CD14-positive monocyte (primary cell): ENCODE measurements at regions not wholly inside any gene's neighbourhood (a gene's known extent, or its start where the extent isn't known, plus 50 kb on each side); places are given as distances from the start of the nearest gene placed in this dataset.

Source experiments
- DNase-seq, 3 donors: peaks; one replicate each; pipeline ENCODE4 v3.0.0-alpha.2; 2011 to 2022
- H2AFZ ChIP-seq: 2 replicates; pipeline ENCODE4 v1.6.0; 2012; ENCODE audit warnings: mild to moderate bottlenecking, low read depth, low read length, inconsistent platforms; ENCODE audit not compliant: insufficient read depth, poor library complexity, severe bottlenecking
- H3K27ac ChIP-seq, 2 donors: 1 replicate in 1 of 2; 2 replicates in 1 of 2; pipeline ENCODE4 v1.5.1; 2012 to 2013; ENCODE audit warnings: low read length in 2 of 2, control low read depth in 1 of 2, inconsistent platforms in 1 of 2, low read depth in 1 of 2, mild to moderate bottlenecking in 1 of 2
- H3K27me3 ChIP-seq, 2 donors: one replicate each; pipeline versions ENCODE4 v1.6.0 to v1.6.1; 2011 to 2013; ENCODE audit warnings: low read length in 2 of 2; ENCODE audit not compliant: control insufficient read depth in 2 of 2, insufficient read depth in 2 of 2
- H3K36me3 ChIP-seq, 2 donors: replicated peaks in 1 of 2; 1 replicate in 1 of 2; 2 replicates in 1 of 2; pipeline versions ENCODE4 v1.5.1 to v1.6.1; 2012 to 2013; ENCODE audit warnings: low read length in 2 of 2, control low read depth in 1 of 2, inconsistent platforms in 1 of 2, mild to moderate bottlenecking in 1 of 2; ENCODE audit not compliant: insufficient read depth in 2 of 2, control insufficient read depth in 1 of 2
- H3K4me1 ChIP-seq, 2 donors: 1 replicate in 1 of 2; 2 replicates in 1 of 2; pipeline versions ENCODE4 v1.5.1 to v1.6.1; 2012 to 2013; ENCODE audit warnings: low read length in 2 of 2, control low read depth in 1 of 2, inconsistent platforms in 1 of 2, mild to moderate bottlenecking in 1 of 2, moderate library complexity in 1 of 2; ENCODE audit not compliant: insufficient read depth in 2 of 2, control insufficient read depth in 1 of 2
- H3K4me2 ChIP-seq: replicated peaks from 2 replicates; pipeline ENCODE3; 2012; ENCODE audit warnings: low read length, moderate library complexity, mild to moderate bottlenecking; ENCODE audit not compliant: poor library complexity, severe bottlenecking; ENCODE audit errors: extremely low read depth
- H3K4me3 ChIP-seq, 3 experiments: fragments of 200-600 bp in 1 of 3; sonication (generic) in 1 of 3; replicated peaks in 1 of 3; 1 replicate in 2 of 3; 2 replicates in 1 of 3; pipeline ENCODE4 v1.5.1; 2011 to 2013; ENCODE audit warnings: low read length in 3 of 3, mild to moderate bottlenecking in 3 of 3, control low read depth in 2 of 3, low read depth in 2 of 3, inconsistent platforms in 1 of 3, moderate library complexity in 1 of 3
- H3K79me2 ChIP-seq: 2 replicates; pipeline ENCODE4 v1.6.0; 2012; ENCODE audit warnings: mild to moderate bottlenecking, control low read depth, inconsistent platforms, low read length, moderate library complexity; ENCODE audit not compliant: insufficient read depth
- H3K9ac ChIP-seq: 2 replicates; pipeline ENCODE4 v1.6.0; 2017; ENCODE audit warnings: low read length, mild to moderate bottlenecking; ENCODE audit not compliant: insufficient read depth, poor library complexity, severe bottlenecking
- H3K9me3 ChIP-seq, 2 donors: replicated peaks in 1 of 2; 1 replicate in 1 of 2; 2 replicates in 1 of 2; pipeline versions ENCODE4 v1.5.1 to v1.6.1; 2012 to 2013; ENCODE audit warnings: low read length in 2 of 2, control low read depth in 1 of 2; ENCODE audit not compliant: control insufficient read depth in 1 of 2, insufficient read depth in 1 of 2
- H4K20me1 ChIP-seq: 2 replicates; pipeline ENCODE4 v1.6.0; 2012; ENCODE audit warnings: mild to moderate bottlenecking, low read length, control low read depth, moderate library complexity; ENCODE audit not compliant: insufficient read depth
- H3K27ac Mint-ChIP-seq, 7 donors: one replicate each; pipeline ENCODE4 v1.8.0; 2020; ENCODE audit warnings: mild to moderate bottlenecking in 7 of 7, mixed read lengths in 7 of 7, moderate library complexity in 6 of 7, inconsistent platforms in 2 of 7
- H3K27me3 Mint-ChIP-seq, 3 donors: one replicate each; pipeline ENCODE4 v1.8.0; 2021 to 2022; ENCODE audit warnings: low read depth in 3 of 3, mild to moderate bottlenecking in 3 of 3, mixed read lengths in 3 of 3, moderate library complexity in 3 of 3, inconsistent platforms in 1 of 3
- H3K36me3 Mint-ChIP-seq, 2 donors: one replicate each; pipeline ENCODE4 v1.8.0; 2020; ENCODE audit warnings: mixed read lengths in 2 of 2, inconsistent platforms in 1 of 2, mild to moderate bottlenecking in 1 of 2
- H3K4me1 Mint-ChIP-seq: one replicate; pipeline ENCODE4 v1.8.0; 2020; ENCODE audit warnings: mild to moderate bottlenecking, mixed read lengths
- H3K4me3 Mint-ChIP-seq, 2 donors: one replicate each; pipeline ENCODE4 v1.8.0; 2020; ENCODE audit warnings: mild to moderate bottlenecking in 2 of 2, mixed read lengths in 2 of 2, moderate library complexity in 1 of 2
- H3K9me3 Mint-ChIP-seq, 7 donors: one replicate each; pipeline ENCODE4 v1.8.0; 2020 to 2022; ENCODE audit warnings: mixed read lengths in 7 of 7, mild to moderate bottlenecking in 6 of 7, moderate library complexity in 6 of 7, inconsistent platforms in 2 of 7
- CTCF ChIP-seq: fragments of 200-600 bp; IDR thresholded peaks from one replicate; pipeline ENCODE4 v1.8.0; 2022; ENCODE audit warnings: antibody characterized with exemption, mild to moderate bottlenecking
- WGBS: methylation state at CpG from one replicate; pipeline ENCODE4 v1.1.5; 2013; ENCODE audit warnings: missing lambda C conversion rate; ENCODE audit not compliant: insufficient coverage; 5-methylcytosine and 5-hydroxymethylcytosine counted together
- intact Hi-C, 2 donors: fragments of 100-400 bp; cut with micrococcal nuclease; formaldehyde crosslinking; loops; one replicate each; pipeline versions ENCODE4 v1.15.0 to v1.15.1; 2023

- no peaks in the 10 kb centered on the region for H3K4me1 ChIP-seq
- Mint-ChIP-seq H3K27ac (no peak overlapping the region), H3K4me3 (no peak overlapping the region), H3K36me3 (no peaks in the 10 kb centered on the region), H3K4me1 (no peaks in the 10 kb centered on the region), H3K27me3 (peaks cover 0 to 3% (median 0%) of the 10 kb centered on the region in 3 donors), H3K9me3 (peaks cover 0 to 8% (median 4%) of the 10 kb centered on the region in 7 donors)
- H2AFZ ChIP-seq: no peak overlapping the region
- no peaks in the 10 kb centered on the region for H3K9me3 ChIP-seq
- H4K20me1 ChIP-seq: no peaks in the 10 kb centered on the region
- H3K4me3 ChIP-seq: no peak overlapping the region
- WGBS: 67% methylated on average over 3 of the region's 5 CpGs
- no peak overlapping the region for H3K27ac ChIP-seq
- H3K79me2 ChIP-seq: no peaks in the 10 kb centered on the region
- intact Hi-C loops: no loop called here
- H3K9ac ChIP-seq: no peak overlapping the region
- no peak overlapping the region for H3K4me2 ChIP-seq
- no peaks in the 10 kb centered on the region for H3K27me3 ChIP-seq
- TF ChIP-seq CTCF: no peak
- DNase-seq: no peak
- no peaks in the 10 kb centered on the region for H3K36me3 ChIP-seq
These were observed 363.8 kb upstream of the TMEM132C start for GRCh38 chr12:127903146-127903545.

GRCh38 chr12:127909041-127909440 lies 357.9 kb upstream of the TMEM132C start:
- Histone ChIP-seq H3K4me3 (no peak overlapping the region), H3K27me3 (no peaks in the 10 kb centered on the region), H3K27ac (no peak overlapping the region), H3K4me1 (no peaks in the 10 kb centered on the region), H3K79me2 (no peaks in the 10 kb centered on the region), H3K9ac (no peak overlapping the region), H2AFZ (no peak overlapping the region), H4K20me1 (no peaks in the 10 kb centered on the region), H3K36me3 (no peaks in the 10 kb centered on the region), H3K4me2 (no peak overlapping the region), H3K9me3 (no peaks in the 10 kb centered on the region)
- H3K9me3 Mint-ChIP-seq: peaks cover 0 to 11% (median 2%) of the 10 kb centered on the region in 7 donors
- no peak for DNase-seq
- no peaks in the 10 kb centered on the region for H3K27me3 Mint-ChIP-seq
- no peaks in the 10 kb centered on the region for H3K4me1 Mint-ChIP-seq
- H3K36me3 Mint-ChIP-seq: no peaks in the 10 kb centered on the region
- no peak overlapping the region for H3K27ac Mint-ChIP-seq
- intact Hi-C loops: no loop called here
- no peak for TF ChIP-seq CTCF
- WGBS: no CpG with 5 or more reads among the region's 2 CpGs
- no peak overlapping the region for H3K4me3 Mint-ChIP-seq
